HG02938 (cell line): ENCODE measurements at regions not wholly inside any gene's neighbourhood (a gene's known extent, or its start where the extent isn't known, plus 50 kb on each side); places are given as distances from the start of the nearest gene placed in this dataset.
"Not testable (repeated sequence)": the region's sequence is repeated elsewhere in the genome, so short reads cannot be mapped to it uniquely, and the experiment has no call there.

Experiments used
- ATAC-seq: cut with Tn5 transposase; IDR thresholded peaks from one replicate; pipeline ENCODE4 v1.9.1; 2021; ENCODE audit warnings: mild to moderate bottlenecking, moderate library complexity; ENCODE audit not compliant: unreplicated experiment

- no peak for ATAC-seq
These were observed 963.4 kb upstream of the NRXN1 start for GRCh38 chr2:51995293-51995692.

- no peak for ATAC-seq
These were observed 962.3 kb upstream of the NRXN1 start for GRCh38 chr2:51994123-51994763.

GRCh38 chr2:51990684-51991083, 958.8 kb upstream of the NRXN1 start:
- no peak for ATAC-seq

GRCh38 chr2:51986101-51986500, 954.2 kb upstream of the NRXN1 start:
- ATAC-seq = no peak

- ATAC-seq = no peak
These were observed 949.9 kb upstream of the NRXN1 start for GRCh38 chr2:51981783-51982182.

- no peak for ATAC-seq
These were observed 944.7 kb upstream of the NRXN1 start for GRCh38 chr2:51976623-51977022.

GRCh38 chr2:51971136-51971535, 939.2 kb upstream of the NRXN1 start:
- ATAC-seq = no peak

- ATAC-seq = no peak
These were observed 937.4 kb upstream of the NRXN1 start for GRCh38 chr2:51969347-51969746.

- ATAC-seq = no peak
These were observed 929.0 kb upstream of the NRXN1 start for GRCh38 chr2:51960841-51961335.

GRCh38 chr2:51960281-51960680, 928.3 kb upstream of the NRXN1 start:
- ATAC-seq = no peak

- ATAC-seq = no peak
These were observed 927.8 kb upstream of the NRXN1 start for GRCh38 chr2:51959696-51960095.

GRCh38 chr2:51953931-51954330, 922.0 kb upstream of the NRXN1 start:
- ATAC-seq = no peak

GRCh38 chr2:51921076-51921475, 889.1 kb upstream of the NRXN1 start:
- no peak for ATAC-seq

- ATAC-seq = no peak
These were observed 888.6 kb upstream of the NRXN1 start for GRCh38 chr2:51920509-51920908.

GRCh38 chr2:51919395-51919794, 887.5 kb upstream of the NRXN1 start:
- ATAC-seq = no peak

GRCh38 chr2:51918113-51918512, 886.2 kb upstream of the NRXN1 start:
- no peak for ATAC-seq

GRCh38 chr2:51903728-51904127, 871.8 kb upstream of the NRXN1 start:
- ATAC-seq = no peak

GRCh38 chr2:51899643-51900042, 867.7 kb upstream of the NRXN1 start:
- ATAC-seq = no peak

- not testable (repeated sequence) for ATAC-seq
These were observed 862.7 kb upstream of the NRXN1 start for GRCh38 chr2:51894584-51894983.

GRCh38 chr2:51888120-51888519, 856.2 kb upstream of the NRXN1 start:
- no peak for ATAC-seq

GRCh38 chr2:51881673-51882072, 849.7 kb upstream of the NRXN1 start:
- no peak for ATAC-seq

- no peak for ATAC-seq
These were observed 848.2 kb upstream of the NRXN1 start for GRCh38 chr2:51880153-51880552.

- no peak for ATAC-seq
These were observed 834.4 kb upstream of the NRXN1 start for GRCh38 chr2:51866361-51866760.
